Fibroblast of lung (primary cell): ENCODE measurements at regions not wholly inside any gene's neighbourhood (a gene's known extent, or its start where the extent isn't known, plus 50 kb on each side); places are given as distances from the start of the nearest gene placed in this dataset.

Source experiments
- DNase-seq, 2 donors: peaks; one replicate each; pipeline versions ENCODE4 v3.0.0 to v3.0.0-alpha.2; 2010; ENCODE audit warnings: low read depth in 2 of 2
- H2AFZ ChIP-seq: 2 replicates; pipeline ENCODE4 v1.5.1; 2012; ENCODE audit warnings: low read length, control low read depth, inconsistent platforms
- H3K27ac ChIP-seq: 2 replicates; pipeline ENCODE4 v1.5.1; 2011; ENCODE audit warnings: low read length, control low read depth; ENCODE audit not compliant: insufficient read depth
- H3K27me3 ChIP-seq: 2 replicates; pipeline ENCODE4 v1.5.1; 2011; ENCODE audit warnings: mild to moderate bottlenecking, low read length; ENCODE audit not compliant: control insufficient read depth, insufficient read depth
- H3K36me3 ChIP-seq: 2 replicates; pipeline ENCODE4 v1.5.1; 2011; ENCODE audit warnings: low read length; ENCODE audit not compliant: control insufficient read depth, insufficient read depth
- H3K4me1 ChIP-seq: 2 replicates; pipeline ENCODE4 v1.5.1; 2011; ENCODE audit warnings: low read length; ENCODE audit not compliant: control insufficient read depth, insufficient read depth; ENCODE audit errors: extremely low read depth
- H3K4me2 ChIP-seq: 2 replicates; pipeline ENCODE4 v1.5.1; 2011; ENCODE audit warnings: low read length, control low read depth; ENCODE audit not compliant: insufficient read depth; ENCODE audit errors: extremely low read depth
- H3K4me3 ChIP-seq, 4 experiments: fragments of 200-600 bp in 1 of 4; sonication (generic) in 1 of 4; replicated peaks in 1 of 4; 2 replicates each; pipeline ENCODE4 v1.5.1; 2011 to 2016; ENCODE audit warnings: low read length in 4 of 4, low read depth in 3 of 4, mild to moderate bottlenecking in 3 of 4, control low read depth in 2 of 4, inconsistent platforms in 1 of 4, mixed read lengths in 1 of 4; ENCODE audit not compliant: insufficient read depth in 1 of 4; ENCODE audit errors: control extremely low read depth in 1 of 4
- H3K79me2 ChIP-seq: 2 replicates; pipeline ENCODE4 v1.5.1; 2012; ENCODE audit warnings: mild to moderate bottlenecking, low read length, inconsistent platforms; ENCODE audit not compliant: control insufficient read depth, insufficient read depth
- H3K9ac ChIP-seq: 2 replicates; pipeline ENCODE4 v1.5.1; 2011; ENCODE audit warnings: mild to moderate bottlenecking, low read length, control low read depth; ENCODE audit not compliant: insufficient read depth
- H3K9me3 ChIP-seq: 2 replicates; pipeline ENCODE4 v1.5.1; 2012; ENCODE audit warnings: low read depth, low read length; ENCODE audit not compliant: control insufficient read depth, insufficient read depth
- H4K20me1 ChIP-seq: 2 replicates; pipeline ENCODE4 v1.5.1; 2011; ENCODE audit warnings: low read length; ENCODE audit not compliant: control insufficient read depth, insufficient read depth; ENCODE audit errors: extremely low read depth
- EZH2 ChIP-seq: IDR thresholded peaks from 2 replicates; pipeline ENCODE4 v1.5.1; 2012; ENCODE audit warnings: low read length, control low read depth, mild to moderate bottlenecking; ENCODE audit errors: missing control alignments
- TF ChIP-seq, protein P1 (sequence below), 2 donors: IDR thresholded peaks in 1 of 2; conservative IDR thresholded peaks in 1 of 2; 1 replicate in 1 of 2; 2 replicates in 1 of 2; pipeline ENCODE4 v1.5.1; 2011 to 2012; ENCODE audit warnings: low read length in 2 of 2, control low read depth in 1 of 2, inconsistent platforms in 1 of 2, low read depth in 1 of 2, mild to moderate bottlenecking in 1 of 2

DNA sequence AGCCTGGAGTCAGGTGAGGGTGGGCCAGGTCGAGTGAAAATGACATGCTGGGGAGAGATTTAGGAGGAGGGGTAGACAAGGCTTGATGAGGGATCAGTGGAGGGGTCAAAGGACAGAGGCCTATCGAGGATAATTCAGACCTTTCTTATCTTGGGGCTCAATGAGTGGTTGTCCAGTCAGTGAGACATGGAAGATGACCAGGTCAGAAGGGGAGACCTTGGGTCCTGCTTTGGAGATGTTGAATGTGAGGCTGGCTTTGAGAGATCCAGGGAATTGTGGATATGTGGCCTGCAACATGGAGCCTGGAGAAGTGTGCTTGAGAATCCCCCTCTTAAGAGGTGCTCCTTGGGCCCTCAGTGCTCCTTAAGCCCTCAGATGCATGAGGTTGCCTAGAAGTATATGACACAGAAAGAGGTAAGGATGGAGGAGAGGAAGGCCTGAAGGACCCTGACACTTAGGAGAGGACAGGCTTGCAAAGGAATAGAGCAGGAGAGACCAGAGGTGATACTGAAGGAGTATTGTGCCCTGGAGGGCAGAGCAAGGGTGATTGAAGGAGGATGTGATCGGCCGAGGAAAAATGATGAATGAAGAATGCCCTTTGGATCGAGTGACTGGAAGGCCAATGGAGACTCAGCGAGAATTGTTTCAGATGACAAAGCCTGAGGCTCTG, 129.8 kb upstream of the GPR26 start:
- H3K4me1 ChIP-seq, result no peaks in the 10 kb centered on the region
- no peak overlapping the region for H3K9ac ChIP-seq
- H3K9me3 ChIP-seq, result no peaks in the 10 kb centered on the region
- no peak overlapping the region for H3K4me2 ChIP-seq
- no peak overlapping the region for H2AFZ ChIP-seq
- DNase-seq, result no peak
- H3K27ac ChIP-seq, result no peak overlapping the region
- H3K36me3 ChIP-seq, result no peaks in the 10 kb centered on the region
- H3K79me2 ChIP-seq, result no peaks in the 10 kb centered on the region
- TF ChIP-seq EZH2, result no peak
- no peak overlapping the region for H3K4me3 ChIP-seq
- no peaks in the 10 kb centered on the region for H4K20me1 ChIP-seq
- no peaks in the 10 kb centered on the region for H3K27me3 ChIP-seq

- Histone ChIP-seq H3K27me3 (no peaks in the 10 kb centered on the region), H3K9ac (no peak overlapping the region), H3K9me3 (no peaks in the 10 kb centered on the region), H2AFZ (no peak overlapping the region), H3K79me2 (no peaks in the 10 kb centered on the region), H3K27ac (no peak overlapping the region), H3K4me2 (no peak overlapping the region), H3K36me3 (no peaks in the 10 kb centered on the region), H3K4me1 (no peaks in the 10 kb centered on the region), H4K20me1 (no peaks in the 10 kb centered on the region), H3K4me3 (no peak overlapping the region)
- no peak for TF ChIP-seq EZH2
- TF ChIP-seq, protein P1, sequence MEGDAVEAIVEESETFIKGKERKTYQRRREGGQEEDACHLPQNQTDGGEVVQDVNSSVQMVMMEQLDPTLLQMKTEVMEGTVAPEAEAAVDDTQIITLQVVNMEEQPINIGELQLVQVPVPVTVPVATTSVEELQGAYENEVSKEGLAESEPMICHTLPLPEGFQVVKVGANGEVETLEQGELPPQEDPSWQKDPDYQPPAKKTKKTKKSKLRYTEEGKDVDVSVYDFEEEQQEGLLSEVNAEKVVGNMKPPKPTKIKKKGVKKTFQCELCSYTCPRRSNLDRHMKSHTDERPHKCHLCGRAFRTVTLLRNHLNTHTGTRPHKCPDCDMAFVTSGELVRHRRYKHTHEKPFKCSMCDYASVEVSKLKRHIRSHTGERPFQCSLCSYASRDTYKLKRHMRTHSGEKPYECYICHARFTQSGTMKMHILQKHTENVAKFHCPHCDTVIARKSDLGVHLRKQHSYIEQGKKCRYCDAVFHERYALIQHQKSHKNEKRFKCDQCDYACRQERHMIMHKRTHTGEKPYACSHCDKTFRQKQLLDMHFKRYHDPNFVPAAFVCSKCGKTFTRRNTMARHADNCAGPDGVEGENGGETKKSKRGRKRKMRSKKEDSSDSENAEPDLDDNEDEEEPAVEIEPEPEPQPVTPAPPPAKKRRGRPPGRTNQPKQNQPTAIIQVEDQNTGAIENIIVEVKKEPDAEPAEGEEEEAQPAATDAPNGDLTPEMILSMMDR (conservative IDR thresholded peaks at IDR 0.05 in 1 of 2, IDR thresholded peaks at IDR 0.05 in 1 of 2; ENCODE audit: low read depth in 1 of 2, low read length in 2 of 2), result no peak
- no peak for DNase-seq
Measured at GRCh38 chr10:123537188-123537961, 128.8 kb upstream of the GPR26 start.

GRCh38 chr10:123538401-123539320, 127.5 kb upstream of the GPR26 start:
- no peaks in the 10 kb centered on the region for H3K27me3 ChIP-seq

More at GRCh38 chr10:123538401-123539320, 127.5 kb upstream of the GPR26 start:
- H3K36me3 ChIP-seq, result no peaks in the 10 kb centered on the region
- no peak overlapping the region for H2AFZ ChIP-seq
- no peak overlapping the region for H3K4me2 ChIP-seq
- TF ChIP-seq, protein P1 (conservative IDR thresholded peaks at IDR 0.05 in 1 of 2, IDR thresholded peaks at IDR 0.05 in 1 of 2; ENCODE audit: low read depth in 1 of 2, low read length in 2 of 2), result no peak
- TF ChIP-seq EZH2, result no peak
- no peak overlapping the region for H3K4me3 ChIP-seq
- H3K9ac ChIP-seq, result no peak overlapping the region
- H3K9me3 ChIP-seq, result no peaks in the 10 kb centered on the region
- H3K79me2 ChIP-seq, result no peaks in the 10 kb centered on the region
- no peak overlapping the region for H3K27ac ChIP-seq
- no peaks in the 10 kb centered on the region for H4K20me1 ChIP-seq
- H3K4me1 ChIP-seq, result no peaks in the 10 kb centered on the region
- DNase-seq, result no peak
